ENCODE measurements at regions not wholly inside any gene's neighbourhood (a gene's known extent, or its start where the extent isn't known, plus 50 kb on each side); places are given as distances from the start of the nearest gene placed in this dataset.

- TF ChIP-seq CTCF (IDR thresholded peaks at IDR 0.05) (no peak), POLR2A (IDR thresholded peaks at IDR 0.05) (no peak), EP300 (IDR thresholded peaks at IDR 0.05) (no peak), POLR2AphosphoS5 (IDR thresholded peaks at IDR 0.05) (no peak)
These were observed 53.8 kb upstream of the PRDX6 start for GRCh38 chr1:173423291-173423690.

Measured in upper lobe of left lung (tissue), 4 donors.